ENCODE measurements at regions not wholly inside any gene's neighbourhood (a gene's known extent, or its start where the extent isn't known, plus 50 kb on each side); places are given as distances from the start of the nearest gene placed in this dataset.

DNA sequence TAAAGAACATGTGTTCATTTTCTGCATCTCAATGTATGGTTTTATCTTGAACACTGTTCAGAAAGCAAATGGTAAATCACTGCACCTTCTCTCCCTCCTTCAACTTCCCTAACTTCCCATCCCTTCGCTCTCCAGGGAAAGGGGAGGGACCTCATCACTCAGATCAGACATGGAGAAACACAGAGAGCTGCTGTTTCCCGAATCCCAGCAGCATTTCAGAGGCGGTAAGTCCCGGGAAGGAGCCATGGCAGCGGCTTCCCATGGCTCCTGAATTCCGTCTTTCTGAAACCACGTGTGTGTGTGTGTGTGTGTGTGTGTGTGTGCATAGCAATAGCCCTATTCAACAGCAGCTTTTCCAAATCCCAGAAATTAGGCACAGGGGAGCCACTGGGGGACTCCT lies 125.4 kb upstream of the TMCC3 start:
- TF ChIP-seq, protein P1, sequence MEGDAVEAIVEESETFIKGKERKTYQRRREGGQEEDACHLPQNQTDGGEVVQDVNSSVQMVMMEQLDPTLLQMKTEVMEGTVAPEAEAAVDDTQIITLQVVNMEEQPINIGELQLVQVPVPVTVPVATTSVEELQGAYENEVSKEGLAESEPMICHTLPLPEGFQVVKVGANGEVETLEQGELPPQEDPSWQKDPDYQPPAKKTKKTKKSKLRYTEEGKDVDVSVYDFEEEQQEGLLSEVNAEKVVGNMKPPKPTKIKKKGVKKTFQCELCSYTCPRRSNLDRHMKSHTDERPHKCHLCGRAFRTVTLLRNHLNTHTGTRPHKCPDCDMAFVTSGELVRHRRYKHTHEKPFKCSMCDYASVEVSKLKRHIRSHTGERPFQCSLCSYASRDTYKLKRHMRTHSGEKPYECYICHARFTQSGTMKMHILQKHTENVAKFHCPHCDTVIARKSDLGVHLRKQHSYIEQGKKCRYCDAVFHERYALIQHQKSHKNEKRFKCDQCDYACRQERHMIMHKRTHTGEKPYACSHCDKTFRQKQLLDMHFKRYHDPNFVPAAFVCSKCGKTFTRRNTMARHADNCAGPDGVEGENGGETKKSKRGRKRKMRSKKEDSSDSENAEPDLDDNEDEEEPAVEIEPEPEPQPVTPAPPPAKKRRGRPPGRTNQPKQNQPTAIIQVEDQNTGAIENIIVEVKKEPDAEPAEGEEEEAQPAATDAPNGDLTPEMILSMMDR (conservative IDR thresholded peaks at IDR 0.05), result no peak
- TF ChIP-seq EZH2 (IDR thresholded peaks at IDR 0.05; ENCODE audit: low read depth), result no peak
